Stimulated activated CD8-positive, alpha-beta memory T cell treated with anti-CD3 and anti-CD28 coated beads, Interleukin-2, amount 100 ng/mL, for 1 hour (primary cell): ENCODE measurements at regions not wholly inside any gene's neighbourhood (a gene's known extent, or its start where the extent isn't known, plus 50 kb on each side); places are given as distances from the start of the nearest gene placed in this dataset.

Experiments used
- DNase-seq, 2 donors: peaks; one replicate each; pipeline ENCODE4 v3.0.0-alpha.2; 2020; ENCODE audit warnings: low read depth in 2 of 2

DNA sequence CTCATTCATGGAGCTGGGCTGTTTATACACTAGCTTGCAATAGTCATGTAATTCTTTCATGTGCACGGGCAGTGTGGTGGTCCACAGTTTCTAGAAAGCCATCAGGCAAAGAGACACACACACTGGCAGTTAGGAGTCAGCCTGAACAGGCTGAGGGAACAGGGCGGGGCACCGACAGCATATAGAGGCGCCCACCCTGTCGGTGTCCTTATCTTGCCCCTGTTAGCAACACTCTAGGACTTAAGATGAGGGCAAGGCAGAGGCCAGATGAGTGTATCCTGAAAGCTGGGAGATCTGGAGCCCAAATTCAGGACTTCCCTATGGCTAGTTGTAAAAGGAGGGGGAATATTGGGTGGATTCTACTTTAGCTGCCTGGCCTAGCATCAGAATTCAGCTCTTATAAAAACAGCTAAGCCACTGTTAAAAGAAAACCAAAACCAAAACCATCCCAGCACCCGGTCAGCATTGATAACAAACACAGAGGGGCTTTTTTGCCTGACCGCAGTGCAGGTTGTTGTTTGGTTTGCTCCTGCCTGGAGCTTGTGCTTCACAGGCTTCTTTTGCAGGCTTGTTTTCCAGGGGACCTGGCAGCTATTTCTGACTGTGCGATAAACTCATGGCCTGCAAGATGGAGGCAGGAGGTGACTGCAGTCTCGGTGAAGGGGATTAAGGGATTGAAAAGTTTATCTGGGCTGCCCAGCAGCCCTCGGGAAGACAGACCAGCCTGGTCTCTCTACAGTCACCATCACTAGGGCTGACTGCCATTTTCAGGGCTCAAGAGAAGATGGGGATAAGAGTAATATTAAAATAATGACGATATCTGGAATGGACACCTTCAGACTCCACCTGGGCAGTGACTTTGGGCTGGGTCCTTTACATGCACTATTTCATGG, 638.9 kb downstream of the MID1IP1 start:
- DNase-seq = no peak

DNA sequence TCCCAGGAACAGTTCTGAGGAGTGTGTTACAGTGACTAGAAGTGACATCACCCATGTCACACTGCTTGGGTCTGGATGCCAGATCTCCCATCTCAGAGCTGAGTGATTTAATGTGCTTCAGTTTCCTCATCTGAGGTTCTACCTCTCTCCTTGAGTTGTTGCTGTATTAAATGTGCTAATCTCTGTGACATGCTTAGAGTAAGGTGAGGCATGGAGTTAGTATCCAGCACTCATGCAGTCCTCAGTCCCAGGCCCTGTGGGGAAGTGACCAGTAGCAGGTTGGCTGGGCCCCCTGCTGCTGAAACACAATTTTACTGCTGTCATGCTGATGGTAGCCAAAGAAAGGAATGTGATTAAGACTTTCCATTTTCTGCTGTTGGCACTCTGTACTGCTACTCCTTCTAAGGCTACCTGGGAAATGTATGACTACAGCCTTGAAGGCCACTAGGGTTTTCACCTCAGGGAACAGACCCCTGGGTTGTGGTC, 639.6 kb downstream of the MID1IP1 start:
- DNase-seq = no peak

DNA sequence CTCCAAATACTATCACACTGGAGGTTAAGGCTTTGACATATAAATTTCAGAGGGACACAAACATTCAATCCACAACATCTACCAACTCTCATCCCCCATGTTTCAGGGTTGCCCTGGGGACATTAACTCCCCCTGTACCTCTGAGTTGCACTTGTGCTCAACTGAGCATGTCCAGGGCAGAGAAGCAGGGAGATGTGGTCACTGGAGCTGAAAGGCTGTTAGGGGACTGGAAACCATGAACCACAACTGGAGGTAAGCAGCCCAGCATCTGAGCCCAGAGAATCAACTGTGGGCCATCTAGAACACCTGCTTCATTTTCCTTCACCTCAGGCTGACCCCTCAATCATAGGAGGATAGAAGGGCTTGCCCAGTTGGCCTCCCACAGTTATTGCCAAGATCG, 641.1 kb downstream of the MID1IP1 start:
- DNase-seq = no peak

DNA sequence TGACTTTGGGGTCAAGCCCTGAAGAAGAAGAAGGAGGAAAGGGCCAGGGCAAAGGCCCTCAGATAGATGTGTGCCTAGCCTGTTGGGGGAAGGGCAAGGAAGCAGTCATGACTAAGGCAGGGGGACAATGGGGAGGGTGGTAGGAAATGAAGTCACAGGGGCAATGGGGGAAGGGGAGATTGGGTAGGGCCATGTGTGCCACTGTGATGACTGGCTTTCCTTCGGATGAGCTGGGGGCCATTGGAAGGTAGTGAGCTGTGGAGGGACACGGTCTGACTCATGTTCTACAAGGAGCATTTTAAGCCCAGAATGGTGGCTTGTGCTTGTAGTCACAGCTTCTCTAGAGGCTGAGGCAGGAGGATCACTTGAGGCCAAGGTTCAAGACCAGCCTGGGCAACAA, 642.0 kb downstream of the MID1IP1 start:
- DNase-seq = no peak

DNA sequence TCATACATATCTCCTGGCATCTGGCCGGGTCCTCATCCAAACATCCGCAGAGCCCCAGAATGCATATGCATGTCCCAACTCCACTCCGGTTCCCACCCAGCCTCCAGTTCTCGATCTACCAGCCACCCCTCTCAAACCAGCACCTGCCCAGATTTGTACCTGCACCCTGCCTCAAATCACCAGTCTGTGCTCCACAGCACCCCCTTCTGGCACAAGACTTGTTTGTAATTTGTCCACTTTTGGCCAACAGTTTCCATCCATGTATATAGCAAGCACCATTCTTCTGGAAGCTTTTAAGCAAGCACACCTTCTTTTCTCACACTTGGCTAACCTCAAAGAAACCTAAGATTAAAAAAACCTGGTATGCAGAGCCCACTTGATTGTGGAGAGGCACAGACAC, 644.1 kb downstream of the MID1IP1 start:
- no peak for DNase-seq

DNA sequence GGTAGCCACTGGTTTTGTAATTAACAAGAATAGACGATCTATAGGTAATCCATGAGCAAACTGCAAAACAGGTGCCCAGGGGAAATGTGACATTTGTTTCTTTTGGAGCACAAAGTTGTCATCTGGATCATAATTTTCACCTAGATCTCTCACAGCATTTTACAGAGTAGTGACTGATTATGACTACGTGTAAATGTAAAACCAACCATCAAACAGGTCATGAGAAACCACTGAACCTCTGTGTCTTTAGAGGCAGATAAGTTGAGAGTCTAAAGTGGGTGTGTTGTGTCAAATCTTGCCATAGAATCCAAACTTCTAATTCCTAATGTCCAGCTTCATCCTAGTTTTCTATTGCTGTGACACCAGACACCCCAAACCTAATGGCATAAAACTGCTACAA, 648.1 kb downstream of the MID1IP1 start:
- DNase-seq = no peak

DNA sequence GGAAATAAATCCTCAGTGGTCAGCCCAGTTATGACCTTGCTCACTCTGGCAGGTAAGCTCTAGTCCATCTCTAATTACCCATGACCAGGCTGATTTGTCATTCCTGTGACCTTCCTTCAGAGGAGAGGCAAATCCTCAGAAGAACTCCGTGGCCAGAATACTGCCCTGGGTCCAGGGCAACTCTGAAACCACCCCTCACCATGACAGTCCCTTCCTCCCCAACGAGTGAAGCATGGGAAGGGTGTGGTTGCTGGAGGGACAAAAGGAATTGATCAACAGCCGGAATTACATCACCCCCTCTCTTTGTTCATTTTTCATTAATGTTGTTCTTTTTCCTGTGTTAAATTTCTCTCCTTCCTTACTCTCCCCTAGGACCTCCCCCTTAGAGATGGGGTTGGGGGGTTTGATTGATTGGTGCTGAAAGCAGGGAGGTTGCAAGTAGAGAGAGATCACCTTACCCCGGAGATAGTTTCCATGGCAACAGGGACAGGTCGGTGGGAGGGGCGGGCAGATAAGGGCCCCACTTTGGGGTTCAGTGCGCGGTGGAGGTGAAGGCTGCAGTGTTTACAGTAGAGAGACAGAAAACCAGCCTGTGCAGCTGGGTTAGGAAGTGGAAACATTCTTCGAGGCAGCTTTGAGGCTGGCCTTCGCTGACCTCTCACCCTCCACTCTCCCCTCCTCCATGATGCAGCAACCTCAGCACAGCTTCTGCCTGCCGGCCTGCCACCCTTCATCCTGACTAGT, 647.4 kb downstream of the BCOR start:
- no peak for DNase-seq

DNA sequence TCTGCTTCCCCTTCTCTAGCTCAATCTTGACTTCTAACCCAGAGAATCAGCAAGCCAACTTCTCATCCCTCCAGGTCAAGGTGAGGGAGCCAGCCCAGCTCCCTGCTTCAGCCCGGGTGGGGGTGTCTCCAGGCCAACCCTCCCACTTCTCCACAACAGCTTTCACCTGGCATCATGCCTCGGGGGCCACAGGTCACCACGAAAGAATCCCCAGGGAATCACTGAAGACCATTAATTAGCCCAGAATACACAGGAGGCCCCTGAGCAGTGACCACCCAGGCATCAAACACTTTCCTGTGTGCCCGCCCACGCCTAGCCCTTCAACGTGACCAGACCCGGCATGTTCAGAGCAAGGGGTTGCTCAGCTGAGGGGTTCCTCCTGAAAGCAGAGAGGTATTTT, 646.7 kb downstream of the BCOR start:
- DNase-seq = no peak

DNA sequence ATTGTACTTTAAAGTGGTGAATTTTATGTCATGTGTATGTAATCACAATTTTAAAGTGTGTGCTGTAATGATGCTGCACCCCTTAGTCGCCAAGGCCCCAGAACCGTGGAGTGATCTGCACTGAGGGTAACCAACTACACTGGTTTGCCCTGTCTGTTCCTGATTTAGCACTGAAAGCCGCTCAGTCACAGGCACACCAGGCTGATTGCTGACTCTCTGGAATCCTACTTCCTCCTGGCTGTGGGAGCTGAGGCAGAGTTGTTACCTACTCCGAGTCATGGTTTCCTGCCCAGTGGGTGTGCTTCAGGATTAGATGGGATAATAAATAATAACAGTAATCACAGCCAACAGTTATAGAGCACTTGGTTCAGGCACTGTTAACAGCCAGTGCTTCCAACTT, 645.4 kb downstream of the BCOR start:
- DNase-seq = no peak

DNA sequence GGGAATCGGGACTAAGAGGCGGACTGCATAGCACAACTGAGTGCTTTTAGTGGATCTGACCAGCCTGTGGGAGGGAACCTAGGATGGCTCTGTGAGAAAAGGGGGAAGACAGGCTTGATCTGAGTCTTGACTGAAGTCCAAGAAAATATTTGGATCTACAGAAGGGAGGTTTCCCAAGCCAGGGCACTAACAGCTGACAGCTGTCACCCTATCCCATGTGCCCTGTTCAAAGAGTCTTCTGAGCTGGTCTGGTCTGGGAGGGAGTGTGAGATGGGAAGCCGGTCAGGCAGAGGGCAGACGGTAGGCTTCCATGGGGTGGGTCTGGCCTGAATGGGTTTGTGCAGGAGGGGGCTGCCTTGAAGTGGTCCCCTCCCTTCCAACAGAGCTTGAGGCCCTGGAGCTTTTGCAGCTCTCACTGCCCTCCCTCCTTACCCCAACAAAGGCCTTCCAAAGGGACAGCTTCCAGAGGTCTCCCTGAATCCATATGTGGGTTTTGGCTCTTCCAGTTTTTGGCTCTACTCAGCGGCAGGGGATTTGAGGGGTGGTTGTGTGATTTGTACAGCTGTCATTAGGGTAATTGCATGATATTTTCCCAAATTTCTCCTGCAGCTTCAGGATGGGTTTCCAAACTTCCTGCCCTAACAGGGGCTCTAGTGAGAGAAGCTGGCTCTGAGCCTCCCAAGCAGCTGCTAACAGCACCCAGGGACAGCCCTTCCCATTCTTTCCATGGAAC, 643.7 kb downstream of the BCOR start:
- DNase-seq = no peak

DNA sequence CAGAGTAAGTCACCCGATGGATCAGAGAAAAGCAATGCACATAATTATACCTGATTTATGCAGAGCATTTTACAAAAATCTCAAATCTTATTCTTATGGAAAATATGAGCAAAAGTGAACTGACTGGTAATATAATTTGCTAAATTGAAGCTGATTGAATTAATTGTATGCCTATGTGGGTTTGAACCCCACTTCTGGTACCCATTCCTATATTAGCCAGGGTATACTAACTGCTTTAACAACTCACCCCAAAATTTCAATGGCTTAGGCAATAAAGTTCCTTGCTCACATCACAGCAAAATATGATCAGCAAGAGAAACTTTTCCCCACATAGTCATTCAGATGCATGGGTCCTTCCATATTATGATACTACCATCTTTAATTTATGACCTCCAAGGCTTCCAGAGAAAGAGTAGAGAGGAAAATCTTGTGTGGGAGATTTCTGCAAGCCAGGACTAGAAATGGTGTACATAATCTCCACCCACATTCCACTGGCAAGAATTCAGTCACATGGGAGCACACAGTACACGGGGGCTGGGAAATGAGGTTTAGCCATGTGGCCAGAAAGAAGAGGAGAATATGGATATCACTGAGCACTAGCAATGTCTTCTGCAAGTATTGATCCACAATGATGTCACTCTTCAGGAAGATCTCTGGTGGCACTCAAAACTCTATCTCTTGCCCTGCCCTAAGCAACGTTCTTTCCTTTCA, 640.7 kb downstream of the BCOR start:
- DNase-seq = no peak

DNA sequence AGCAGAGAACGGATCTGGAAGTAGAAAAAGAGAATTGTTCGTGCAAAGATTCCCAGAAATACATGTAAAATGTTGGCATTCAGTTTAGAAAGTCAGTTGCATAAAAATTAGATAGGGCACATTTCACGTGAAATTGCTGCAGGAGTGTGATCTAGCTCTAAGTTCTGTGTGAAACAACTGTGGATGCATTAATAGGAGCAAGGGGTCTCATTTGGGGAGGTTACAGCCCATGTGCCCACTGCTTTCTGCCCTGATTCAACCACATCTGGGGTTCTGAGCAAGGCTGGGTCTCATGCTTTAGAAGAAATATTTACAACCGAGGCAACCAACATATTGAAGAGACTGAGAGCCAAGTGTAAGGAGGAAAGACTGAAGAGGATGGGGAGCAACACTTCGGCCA, 639.0 kb downstream of the BCOR start:
- DNase-seq = no peak

DNA sequence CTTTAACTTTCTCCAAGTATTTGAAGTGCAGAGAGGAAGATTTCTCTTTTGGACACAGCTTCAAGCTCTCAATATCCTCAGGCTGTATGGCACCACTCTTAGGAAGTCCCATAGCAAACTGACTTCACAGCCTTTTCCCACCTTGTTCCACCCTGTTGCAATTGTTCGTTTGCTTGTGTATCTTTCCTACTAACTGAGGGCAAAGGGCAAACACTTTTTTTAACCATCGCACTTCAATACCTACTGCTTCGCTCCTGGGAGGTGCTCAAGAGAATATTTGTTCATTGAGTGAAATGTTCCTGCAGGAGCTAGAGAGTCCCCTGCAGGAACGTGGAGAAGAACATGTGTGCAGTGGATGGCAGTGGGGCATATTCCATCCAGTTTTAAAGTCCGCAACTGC, 638.6 kb downstream of the BCOR start:
- DNase-seq = no peak

DNA sequence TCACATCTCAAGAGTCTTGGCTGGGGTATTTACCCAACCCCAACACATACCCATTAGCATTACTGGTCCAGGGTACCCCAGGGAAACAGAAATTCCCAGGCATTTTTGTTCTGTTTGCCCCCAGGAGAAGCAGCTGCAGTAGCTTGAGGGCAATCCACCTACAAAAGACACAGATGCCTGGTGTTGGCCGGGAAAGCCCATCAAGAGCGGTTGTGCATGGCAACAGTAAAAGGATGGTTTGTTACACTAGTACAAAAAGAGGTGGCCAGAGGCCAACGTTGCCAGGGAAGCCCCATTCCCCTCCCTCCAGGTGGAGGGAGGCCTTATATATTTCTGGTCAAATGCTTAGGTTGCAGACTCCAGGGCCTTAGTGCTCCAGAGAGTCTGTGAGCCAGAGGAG, 637.8 kb downstream of the BCOR start:
- no peak for DNase-seq

DNA sequence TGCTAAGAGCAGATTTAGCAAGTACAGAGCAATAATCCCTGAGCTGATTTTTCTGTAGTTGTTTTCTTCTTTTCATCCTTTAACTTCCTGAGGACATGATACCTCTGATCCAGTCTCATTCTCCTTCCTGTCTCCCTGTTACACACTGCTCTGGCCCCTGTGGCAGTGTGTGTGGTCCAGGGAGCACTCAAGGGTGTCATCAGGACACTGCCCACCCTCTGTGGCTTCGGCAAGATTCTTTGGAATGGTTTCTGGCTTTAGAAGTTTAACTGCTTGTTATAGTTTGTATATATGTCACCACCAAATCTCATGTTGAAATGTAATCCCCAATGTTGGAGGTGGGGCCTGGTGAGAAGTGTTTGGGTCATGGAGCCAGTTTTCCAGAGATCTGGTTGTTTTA, 637.3 kb downstream of the BCOR start:
- no peak for DNase-seq

DNA sequence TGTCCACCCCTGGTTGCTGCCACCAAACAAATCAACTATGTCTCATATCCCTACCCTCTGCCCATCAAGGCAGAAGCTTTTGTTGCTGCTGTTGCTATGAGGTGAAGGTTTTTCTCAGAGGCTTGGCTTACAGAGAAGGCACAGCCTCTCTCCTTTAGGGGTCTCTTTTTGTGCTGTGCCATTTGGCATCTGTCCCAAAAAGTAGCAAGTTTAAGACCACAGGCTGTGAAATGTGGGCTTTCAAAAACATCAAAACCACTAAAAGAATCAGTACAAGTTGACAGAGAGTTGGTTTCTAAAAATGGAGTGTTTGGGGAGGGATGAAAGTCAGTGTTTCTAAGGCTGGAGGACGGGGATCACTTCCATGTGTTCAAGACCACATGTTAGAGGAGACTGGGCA, 634.9 kb downstream of the BCOR start:
- DNase-seq = no peak

DNA sequence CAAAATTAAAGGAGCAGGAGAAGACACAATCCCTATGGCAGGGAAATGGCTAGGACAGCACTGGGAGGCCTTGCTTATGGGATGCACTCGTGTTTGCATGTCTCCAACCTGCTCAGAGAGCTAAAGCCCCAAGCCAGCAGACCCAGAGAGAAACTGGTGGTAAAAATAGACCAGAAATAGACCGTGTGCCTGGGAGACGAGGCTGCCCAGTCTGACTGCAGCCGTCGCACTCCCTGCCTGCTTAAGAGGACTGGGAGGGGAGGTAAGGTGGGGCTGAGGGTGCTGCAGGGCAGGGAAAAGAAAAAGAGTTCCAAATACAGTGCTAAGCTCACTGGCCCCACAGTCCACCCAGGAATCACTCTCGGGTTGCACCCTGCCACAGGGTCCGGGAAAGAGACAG, 633.5 kb downstream of the BCOR start:
- no peak for DNase-seq

DNA sequence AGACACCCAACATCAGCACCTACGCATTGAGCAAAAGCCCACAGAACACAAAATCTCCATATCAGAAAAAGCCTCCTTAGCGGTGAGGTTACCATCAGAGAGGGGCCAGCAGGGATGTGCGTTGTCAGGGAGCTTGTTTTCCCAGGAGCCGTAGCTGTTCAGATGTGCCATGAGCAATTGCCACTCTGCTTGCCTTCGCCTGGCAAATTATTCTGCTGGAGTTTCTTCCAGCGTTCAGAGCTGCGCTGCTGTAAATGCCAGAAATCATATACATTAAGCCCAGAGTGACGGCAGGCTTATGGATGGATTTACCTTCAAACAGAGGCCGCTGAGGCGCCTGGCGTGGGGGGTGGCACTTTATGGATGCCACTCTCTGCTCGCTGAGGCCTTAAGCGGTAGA, 632.3 kb downstream of the BCOR start:
- DNase-seq = no peak

DNA sequence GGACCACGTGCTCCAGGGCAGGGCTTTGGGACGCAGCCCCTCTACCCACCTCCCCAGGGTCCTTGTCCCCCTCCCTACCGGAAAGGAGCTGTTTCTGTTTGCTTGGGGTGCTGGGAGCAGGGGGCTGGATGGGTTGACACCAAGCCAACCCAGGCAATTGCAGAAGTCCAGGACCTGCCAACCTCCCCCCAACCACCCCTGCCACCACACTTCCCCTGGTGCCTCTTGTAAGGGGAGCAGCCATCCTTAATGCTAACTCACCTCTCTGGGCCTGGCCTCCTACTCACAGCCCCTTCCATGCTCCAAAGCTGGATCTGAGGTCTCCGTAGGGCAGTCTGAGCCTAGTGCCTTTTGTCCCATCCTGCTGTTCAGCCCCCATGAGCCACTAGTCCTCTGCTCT, 631.9 kb downstream of the BCOR start:
- no peak for DNase-seq

DNA sequence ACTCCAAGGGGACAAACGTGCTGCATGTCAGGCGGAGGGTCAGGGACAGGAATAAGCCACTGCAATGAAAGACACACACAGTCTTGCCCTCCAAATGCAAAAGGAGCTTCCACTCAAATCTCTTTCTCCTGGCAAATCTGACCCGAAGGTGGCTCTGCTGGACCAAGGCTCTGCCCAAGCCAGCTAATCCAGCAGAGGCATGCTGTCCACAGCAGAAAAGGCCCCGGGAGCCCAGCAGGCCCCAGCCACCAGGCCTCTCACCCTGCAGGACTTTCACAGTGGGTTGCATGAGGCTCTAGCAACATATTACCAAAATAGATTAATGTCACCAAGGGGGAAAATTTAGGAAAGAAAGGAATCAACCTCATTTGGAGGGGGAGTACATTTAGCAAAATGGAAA, 628.6 kb downstream of the BCOR start:
- DNase-seq = no peak

DNA sequence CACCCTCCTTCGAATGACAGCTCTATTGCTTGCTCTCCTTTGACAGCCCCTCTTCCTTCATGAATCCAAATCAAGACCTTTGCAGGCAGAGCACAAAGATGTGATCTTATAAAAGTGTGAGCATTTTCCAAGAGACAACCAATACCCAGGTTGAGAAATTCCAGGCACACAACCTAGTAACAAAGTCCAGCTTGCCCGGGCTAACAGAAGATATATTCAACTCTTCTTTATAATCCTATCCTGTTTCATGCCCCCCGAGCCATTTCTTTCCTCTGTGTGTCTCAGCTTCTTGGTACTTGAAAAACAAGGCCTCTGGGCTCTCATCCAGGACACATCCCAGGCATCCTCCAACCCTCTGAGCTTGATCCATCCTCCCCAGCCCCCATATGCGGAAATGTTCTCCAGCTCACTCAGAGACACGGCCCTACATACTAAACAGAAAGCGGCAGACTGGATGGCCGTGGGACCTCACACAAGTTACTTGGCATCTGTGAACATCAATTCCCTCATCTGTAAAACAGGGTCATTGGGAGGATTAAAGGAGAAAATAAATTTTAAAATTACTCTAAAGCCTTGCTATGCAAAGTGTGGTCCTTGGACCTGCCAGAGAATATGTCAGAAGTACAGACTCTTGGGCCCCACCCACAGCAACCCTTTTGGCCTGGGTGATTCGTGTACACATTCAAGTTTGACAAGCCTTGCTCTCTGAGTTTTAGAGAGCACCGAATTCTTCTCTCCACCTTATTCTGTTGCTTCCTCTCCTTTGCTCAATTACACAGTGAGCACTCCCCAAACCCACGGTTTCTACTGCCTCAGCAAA, 627.0 kb downstream of the BCOR start:
- no peak for DNase-seq
